ENCODE measurements at regions not wholly inside any gene's neighbourhood (a gene's known extent, or its start where the extent isn't known, plus 50 kb on each side); places are given as distances from the start of the nearest gene placed in this dataset.

DNA sequence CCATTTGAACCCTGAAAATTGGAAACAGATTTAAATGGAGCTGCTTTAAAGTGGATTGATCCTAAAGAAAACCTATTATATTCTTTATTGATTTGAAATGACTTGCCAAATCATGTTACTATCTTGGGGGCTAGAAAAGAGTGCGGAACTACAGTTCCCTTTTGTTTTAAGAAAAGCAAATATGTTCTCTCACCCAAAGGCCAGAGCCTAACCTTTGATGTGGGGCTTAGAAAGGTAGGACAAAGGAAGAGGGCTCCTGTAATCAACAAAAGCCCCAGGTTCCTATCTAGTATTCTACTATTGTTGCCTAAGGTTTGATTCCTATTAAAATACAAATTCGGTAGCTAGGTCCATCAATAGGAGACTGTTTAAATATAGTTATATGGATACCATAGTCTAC, 100.8 kb upstream of the BEND6 start:
- Histone ChIP-seq H3K27me3 (ENCODE audit: insufficient read depth, poor library complexity, severe bottlenecking) (no peaks in the 10 kb centered on the region), H3K4me3 (replicated peaks; ENCODE audit: insufficient read depth, low read length) (no peak overlapping the region), H3K27ac (replicated peaks) (no peak overlapping the region)
- no peak for TF ChIP-seq SPI1 (IDR thresholded peaks at IDR 0.05; ENCODE audit: borderline replicate concordance, low read depth)
- no peak for DNase-seq (ENCODE audit: low read depth in 1 of 2, low spot score in 1 of 2)

DNA sequence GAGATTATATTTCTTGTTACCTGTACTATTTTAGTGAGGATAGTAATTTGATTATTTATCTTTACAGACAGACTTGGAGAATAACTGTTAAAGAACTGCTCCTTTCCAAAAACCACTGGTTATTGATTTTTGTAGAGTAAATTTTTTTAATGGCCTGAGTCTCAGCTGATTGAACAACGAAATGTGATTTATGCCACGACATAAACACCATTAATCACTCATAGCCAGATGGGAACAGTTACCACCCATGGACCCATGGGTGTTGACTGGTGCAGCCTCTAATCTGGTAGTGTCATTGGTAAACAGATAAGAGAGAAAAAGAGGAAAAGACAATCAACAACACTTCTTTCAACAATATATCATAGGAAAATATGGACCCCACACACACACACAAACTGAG, 101.4 kb upstream of the BEND6 start:
- TF ChIP-seq POLR2AphosphoS5 (IDR thresholded peaks at IDR 0.05; ENCODE audit: low read depth), result no peak
- TF ChIP-seq GABPA (IDR thresholded peaks at IDR 0.05; ENCODE audit: low read depth), result no peak
- TF ChIP-seq SPI1 (IDR thresholded peaks at IDR 0.05; ENCODE audit: borderline replicate concordance, low read depth), result no peak
- TF ChIP-seq, protein P1, sequence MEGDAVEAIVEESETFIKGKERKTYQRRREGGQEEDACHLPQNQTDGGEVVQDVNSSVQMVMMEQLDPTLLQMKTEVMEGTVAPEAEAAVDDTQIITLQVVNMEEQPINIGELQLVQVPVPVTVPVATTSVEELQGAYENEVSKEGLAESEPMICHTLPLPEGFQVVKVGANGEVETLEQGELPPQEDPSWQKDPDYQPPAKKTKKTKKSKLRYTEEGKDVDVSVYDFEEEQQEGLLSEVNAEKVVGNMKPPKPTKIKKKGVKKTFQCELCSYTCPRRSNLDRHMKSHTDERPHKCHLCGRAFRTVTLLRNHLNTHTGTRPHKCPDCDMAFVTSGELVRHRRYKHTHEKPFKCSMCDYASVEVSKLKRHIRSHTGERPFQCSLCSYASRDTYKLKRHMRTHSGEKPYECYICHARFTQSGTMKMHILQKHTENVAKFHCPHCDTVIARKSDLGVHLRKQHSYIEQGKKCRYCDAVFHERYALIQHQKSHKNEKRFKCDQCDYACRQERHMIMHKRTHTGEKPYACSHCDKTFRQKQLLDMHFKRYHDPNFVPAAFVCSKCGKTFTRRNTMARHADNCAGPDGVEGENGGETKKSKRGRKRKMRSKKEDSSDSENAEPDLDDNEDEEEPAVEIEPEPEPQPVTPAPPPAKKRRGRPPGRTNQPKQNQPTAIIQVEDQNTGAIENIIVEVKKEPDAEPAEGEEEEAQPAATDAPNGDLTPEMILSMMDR (IDR thresholded peaks at IDR 0.05; ENCODE audit: insufficient read depth, low read length), result no peak
- TF ChIP-seq, protein P2, sequence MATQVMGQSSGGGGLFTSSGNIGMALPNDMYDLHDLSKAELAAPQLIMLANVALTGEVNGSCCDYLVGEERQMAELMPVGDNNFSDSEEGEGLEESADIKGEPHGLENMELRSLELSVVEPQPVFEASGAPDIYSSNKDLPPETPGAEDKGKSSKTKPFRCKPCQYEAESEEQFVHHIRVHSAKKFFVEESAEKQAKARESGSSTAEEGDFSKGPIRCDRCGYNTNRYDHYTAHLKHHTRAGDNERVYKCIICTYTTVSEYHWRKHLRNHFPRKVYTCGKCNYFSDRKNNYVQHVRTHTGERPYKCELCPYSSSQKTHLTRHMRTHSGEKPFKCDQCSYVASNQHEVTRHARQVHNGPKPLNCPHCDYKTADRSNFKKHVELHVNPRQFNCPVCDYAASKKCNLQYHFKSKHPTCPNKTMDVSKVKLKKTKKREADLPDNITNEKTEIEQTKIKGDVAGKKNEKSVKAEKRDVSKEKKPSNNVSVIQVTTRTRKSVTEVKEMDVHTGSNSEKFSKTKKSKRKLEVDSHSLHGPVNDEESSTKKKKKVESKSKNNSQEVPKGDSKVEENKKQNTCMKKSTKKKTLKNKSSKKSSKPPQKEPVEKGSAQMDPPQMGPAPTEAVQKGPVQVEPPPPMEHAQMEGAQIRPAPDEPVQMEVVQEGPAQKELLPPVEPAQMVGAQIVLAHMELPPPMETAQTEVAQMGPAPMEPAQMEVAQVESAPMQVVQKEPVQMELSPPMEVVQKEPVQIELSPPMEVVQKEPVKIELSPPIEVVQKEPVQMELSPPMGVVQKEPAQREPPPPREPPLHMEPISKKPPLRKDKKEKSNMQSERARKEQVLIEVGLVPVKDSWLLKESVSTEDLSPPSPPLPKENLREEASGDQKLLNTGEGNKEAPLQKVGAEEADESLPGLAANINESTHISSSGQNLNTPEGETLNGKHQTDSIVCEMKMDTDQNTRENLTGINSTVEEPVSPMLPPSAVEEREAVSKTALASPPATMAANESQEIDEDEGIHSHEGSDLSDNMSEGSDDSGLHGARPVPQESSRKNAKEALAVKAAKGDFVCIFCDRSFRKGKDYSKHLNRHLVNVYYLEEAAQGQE (IDR thresholded peaks at IDR 0.05; ENCODE audit: insufficient replicate concordance, low read depth), result no peak
- no peak for DNase-seq (ENCODE audit: low read depth in 1 of 2, low spot score in 1 of 2)
- Histone ChIP-seq H3K27ac (replicated peaks) (no peak overlapping the region), H3K27me3 (ENCODE audit: insufficient read depth, poor library complexity, severe bottlenecking) (no peaks in the 10 kb centered on the region), H3K4me3 (replicated peaks; ENCODE audit: insufficient read depth, low read length) (no peak overlapping the region)

DNA sequence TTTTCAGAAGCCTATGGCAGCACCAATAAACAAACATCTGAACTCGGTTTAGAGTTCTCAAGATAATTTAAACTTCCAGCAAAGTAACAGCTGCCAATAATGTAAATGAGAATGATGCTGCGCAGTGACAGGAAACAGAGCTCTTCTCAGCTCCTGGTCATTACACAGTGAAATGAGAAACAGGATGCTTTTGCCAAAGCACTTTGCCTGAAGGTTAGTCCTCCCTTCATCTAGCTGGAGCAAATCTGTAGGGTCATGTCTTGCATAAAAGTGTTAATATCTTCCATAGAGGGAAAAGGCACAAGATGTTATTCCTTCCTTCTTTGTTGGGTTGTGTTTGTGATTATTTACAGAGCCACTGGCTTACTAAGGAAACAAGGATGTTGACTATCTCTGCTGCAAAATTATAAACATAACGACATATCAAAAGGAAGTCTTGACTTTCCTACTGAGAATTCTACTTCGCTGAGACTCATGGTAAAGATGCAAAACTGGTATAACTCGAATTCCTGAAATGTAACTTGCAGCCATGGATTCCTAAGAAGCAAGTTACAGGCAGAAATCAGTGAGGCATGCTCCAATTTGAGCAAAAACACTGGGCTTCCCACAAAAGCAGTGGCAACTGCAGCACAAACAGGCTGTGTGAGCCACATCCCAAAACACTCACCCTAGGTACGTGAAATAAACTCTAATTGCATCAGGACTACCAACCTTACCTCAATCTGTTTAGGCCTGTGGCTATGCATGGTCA, 102.5 kb upstream of the BEND6 start:
- H3K27ac ChIP-seq (replicated peaks), result no peak overlapping the region
- DNase-seq (ENCODE audit: low read depth in 1 of 2, low spot score in 1 of 2), result no peak
- H3K4me3 ChIP-seq (replicated peaks; ENCODE audit: insufficient read depth, low read length), result no peak overlapping the region
- TF ChIP-seq, protein P1 (IDR thresholded peaks at IDR 0.05; ENCODE audit: insufficient read depth, low read length), result no peak
- TF ChIP-seq GABPA (IDR thresholded peaks at IDR 0.05; ENCODE audit: low read depth) (no peak), POLR2AphosphoS5 (IDR thresholded peaks at IDR 0.05; ENCODE audit: low read depth) (no peak), SPI1 (IDR thresholded peaks at IDR 0.05; ENCODE audit: borderline replicate concordance, low read depth) (no peak)
- TF ChIP-seq, protein P2 (IDR thresholded peaks at IDR 0.05; ENCODE audit: insufficient replicate concordance, low read depth), result no peak
- no peaks in the 10 kb centered on the region for H3K27me3 ChIP-seq (ENCODE audit: insufficient read depth, poor library complexity, severe bottlenecking)

DNA sequence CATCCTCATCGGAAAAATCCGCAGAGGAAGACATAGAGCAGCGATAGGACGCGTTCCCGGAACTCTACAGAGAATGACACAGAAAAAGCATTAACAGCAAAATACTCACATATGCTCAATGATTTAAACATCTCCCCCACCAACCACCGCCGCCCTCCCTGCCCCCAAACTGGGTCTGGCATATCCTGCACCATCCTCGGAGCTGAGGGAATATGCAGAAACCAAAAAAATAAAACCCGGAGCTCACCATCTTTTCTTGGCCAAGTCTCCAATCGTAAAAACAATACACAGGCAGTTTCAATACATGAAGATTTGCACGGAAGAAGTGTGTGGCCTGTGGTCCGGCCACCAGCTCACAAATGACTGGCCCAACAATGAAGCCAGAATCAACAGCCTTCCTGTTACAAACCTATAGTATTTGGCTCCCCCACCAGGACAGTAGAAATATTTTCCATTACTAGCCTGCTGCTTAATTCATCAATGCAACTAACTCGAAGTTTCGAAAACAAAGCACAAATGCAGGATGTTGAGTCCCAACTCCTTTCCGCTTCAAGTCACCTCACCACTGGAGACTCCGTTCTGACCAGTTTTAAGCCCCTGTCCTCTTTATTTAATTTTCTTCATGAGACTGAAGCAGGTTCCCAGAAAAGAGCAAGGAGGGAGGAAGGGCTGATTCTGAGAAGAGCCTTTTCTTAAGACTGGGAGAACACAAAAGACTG, 103.2 kb upstream of the BEND6 start:
- TF ChIP-seq SPI1 (IDR thresholded peaks at IDR 0.05; ENCODE audit: borderline replicate concordance, low read depth) (no peak), POLR2AphosphoS5 (IDR thresholded peaks at IDR 0.05; ENCODE audit: low read depth) (no peak), GABPA (IDR thresholded peaks at IDR 0.05; ENCODE audit: low read depth) (no peak)
- TF ChIP-seq, protein P1 (IDR thresholded peaks at IDR 0.05; ENCODE audit: insufficient read depth, low read length), result peak; percentile 29
- TF ChIP-seq, protein P2 (IDR thresholded peaks at IDR 0.05; ENCODE audit: insufficient replicate concordance, low read depth), result no peak
- DNase-seq (ENCODE audit: low read depth in 1 of 2, low spot score in 1 of 2), result peak in 1 of 2 experiments; percentile 31
- Histone ChIP-seq H3K27me3 (ENCODE audit: insufficient read depth, poor library complexity, severe bottlenecking) (no peaks in the 10 kb centered on the region), H3K27ac (replicated peaks) (no peak overlapping the region), H3K4me3 (replicated peaks; ENCODE audit: insufficient read depth, low read length) (no peak overlapping the region)
